Stimulated activated naive CD8-positive, alpha-beta T cell treated with anti-CD3 and anti-CD28 coated beads, Interleukin-15, Interleukin-2, amounts not matched to agents 100 ng/mL and 50 ng/mL, for 24 hours (primary cell): ENCODE measurements at regions not wholly inside any gene's neighbourhood (a gene's known extent, or its start where the extent isn't known, plus 50 kb on each side); places are given as distances from the start of the nearest gene placed in this dataset.

ENCODE experiments used
- H3K27ac Mint-ChIP-seq: one replicate; pipeline ENCODE4 v1.8.0; 2021; ENCODE audit warnings: mild to moderate bottlenecking, mixed read lengths
- H3K27me3 Mint-ChIP-seq: one replicate; pipeline ENCODE4 v1.8.0; 2021; ENCODE audit warnings: mixed read lengths
- H3K36me3 Mint-ChIP-seq: one replicate; pipeline ENCODE4 v1.8.0; 2021; ENCODE audit warnings: low read depth, mixed read lengths
- H3K4me1 Mint-ChIP-seq: one replicate; pipeline ENCODE4 v1.8.0; 2021; ENCODE audit warnings: low read depth, mixed read lengths
- H3K4me3 Mint-ChIP-seq: one replicate; pipeline ENCODE4 v1.8.0; 2021; ENCODE audit warnings: mild to moderate bottlenecking, mixed read lengths
- H3K9me3 Mint-ChIP-seq: one replicate; pipeline ENCODE4 v1.8.0; 2021; ENCODE audit warnings: mixed read lengths

DNA sequence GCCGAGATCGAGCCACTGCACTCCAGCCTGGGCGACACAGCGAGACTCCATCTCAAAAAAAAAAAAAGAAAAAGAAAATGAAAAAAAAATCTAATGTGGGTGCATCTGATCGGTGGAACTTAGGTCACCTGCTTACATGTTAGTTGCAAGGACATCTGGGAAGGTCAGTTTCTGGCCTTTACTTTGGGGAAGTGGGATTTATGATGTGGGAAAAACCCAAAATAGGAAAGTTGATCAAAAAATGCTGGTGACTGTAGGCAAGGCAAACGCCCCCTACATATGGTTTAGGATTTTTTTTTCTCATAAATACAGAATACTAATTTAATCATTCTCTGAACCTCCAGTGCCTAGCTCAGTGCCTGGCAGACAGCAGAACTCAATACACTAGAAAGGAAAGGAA lies 69.2 kb upstream of the PIM1 start:
- Mint-ChIP-seq H3K4me3 (no peak overlapping the region), H3K9me3 (no peaks in the 10 kb centered on the region), H3K27me3 (no peaks in the 10 kb centered on the region), H3K36me3 (no peaks in the 10 kb centered on the region), H3K27ac (peak overlapping the region; percentile 26), H3K4me1 (peaks cover 29% of the 10 kb centered on the region)

DNA sequence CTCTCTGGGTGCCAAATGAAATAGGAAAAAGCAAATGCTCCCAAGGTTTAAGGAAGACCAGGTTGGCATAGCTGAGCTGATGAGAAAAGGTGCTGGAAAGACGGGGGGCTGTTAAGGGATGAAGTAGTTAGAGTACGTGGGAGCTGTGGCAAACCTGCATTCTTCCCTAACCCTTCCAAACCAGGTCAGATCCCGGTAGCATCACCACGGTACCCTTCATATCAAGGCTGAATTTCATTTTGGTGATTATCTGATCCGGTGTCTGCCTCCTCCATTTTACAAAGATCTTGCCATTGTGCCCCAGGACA lies 68.0 kb upstream of the PIM1 start:
- Mint-ChIP-seq H3K27me3 (no peaks in the 10 kb centered on the region), H3K27ac (peak overlapping the region; percentile 74), H3K4me3 (peak overlapping the region; percentile 50), H3K4me1 (peaks cover 31% of the 10 kb centered on the region), H3K36me3 (no peaks in the 10 kb centered on the region), H3K9me3 (no peaks in the 10 kb centered on the region)

DNA sequence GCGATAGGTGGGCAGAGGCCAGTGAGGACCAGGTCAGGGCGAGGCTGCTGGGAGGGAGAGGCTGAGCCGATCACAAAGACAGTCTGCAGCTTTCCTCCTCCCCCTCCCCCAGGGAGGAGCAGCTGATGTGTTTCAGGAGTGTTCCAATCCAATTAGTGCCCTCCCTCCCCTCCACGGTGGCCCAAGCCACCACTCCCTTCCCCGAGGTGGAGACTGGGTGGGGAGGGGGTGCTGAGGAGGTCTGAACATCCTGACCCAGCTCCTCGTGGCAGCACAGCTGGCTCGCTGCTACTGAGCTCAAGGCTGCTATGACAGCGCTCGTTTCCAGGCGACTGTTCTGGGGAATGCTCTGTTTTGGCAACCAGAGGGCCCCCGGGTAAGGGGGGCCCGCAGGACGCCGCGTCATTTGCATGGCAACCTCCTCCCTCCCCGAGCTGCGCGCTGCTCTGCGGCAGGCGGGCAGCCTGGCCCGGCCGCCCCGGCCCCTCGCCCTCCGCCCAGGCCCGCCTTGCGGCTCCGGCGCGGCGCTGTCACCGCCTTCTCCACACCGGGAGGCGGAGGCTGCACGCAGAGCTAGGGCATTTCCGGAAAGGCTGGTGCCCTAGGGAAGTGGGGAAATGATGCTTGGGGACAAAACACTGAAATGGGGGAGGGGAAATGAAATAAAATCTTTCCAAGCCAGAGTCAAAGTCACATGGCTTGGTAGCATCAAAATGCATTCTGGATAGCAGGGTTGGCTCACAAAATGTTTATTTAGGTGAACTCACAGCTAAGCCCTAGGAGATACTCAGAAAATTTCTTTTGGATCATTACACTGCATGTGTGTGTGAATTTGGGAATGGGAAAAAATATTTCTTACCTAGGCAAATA lies 67.4 kb upstream of the PIM1 start:
- Mint-ChIP-seq H3K4me3 (peak overlapping the region; percentile 76), H3K4me1 (peaks cover 36% of the 10 kb centered on the region)

DNA sequence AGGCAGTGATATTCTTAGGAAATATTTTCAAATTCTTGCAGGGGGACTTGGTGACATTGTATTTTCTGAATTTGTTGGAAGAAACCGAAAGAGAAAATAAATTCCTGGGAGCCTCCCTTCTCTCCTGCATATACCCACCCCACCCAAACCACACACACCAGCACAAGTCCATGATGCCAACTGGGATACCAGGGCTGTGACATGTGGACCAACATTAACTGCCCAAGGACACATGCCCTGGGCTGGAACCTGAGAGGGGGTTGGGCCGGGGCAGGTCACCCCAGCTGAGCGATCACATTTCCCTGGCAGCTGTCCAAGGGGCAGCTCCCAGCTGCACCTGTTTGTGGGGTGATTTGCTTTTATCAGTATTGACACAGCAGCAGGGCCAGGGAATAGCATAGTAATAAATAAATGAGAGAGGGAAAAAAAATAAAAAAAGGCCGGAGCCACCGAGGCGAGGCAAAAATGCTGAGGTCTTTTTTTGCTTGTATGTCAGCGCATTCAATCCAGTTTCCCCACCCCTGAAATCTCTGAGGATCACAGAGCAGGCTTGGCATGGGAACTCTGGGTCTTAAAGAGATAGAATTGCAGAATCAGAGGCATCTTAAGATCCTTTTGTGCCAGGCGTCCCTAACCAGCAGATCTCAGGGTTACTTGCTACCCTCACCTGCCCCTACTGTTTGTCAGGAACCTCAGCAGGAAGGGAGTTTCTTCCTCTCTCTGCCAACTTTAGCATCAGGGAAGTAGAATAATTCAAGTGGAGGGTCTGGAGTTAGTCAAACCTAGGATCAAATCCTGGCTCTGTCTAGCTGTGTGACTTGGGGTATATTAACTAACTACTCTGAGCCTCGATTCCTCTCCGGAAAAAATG lies 66.5 kb upstream of the PIM1 start:
- peak overlapping the region; percentile 76 for H3K27ac Mint-ChIP-seq
- no peaks in the 10 kb centered on the region for H3K9me3 Mint-ChIP-seq
- H3K4me1 Mint-ChIP-seq = peaks cover 36% of the 10 kb centered on the region
- no peaks in the 10 kb centered on the region for H3K27me3 Mint-ChIP-seq
- H3K4me3 Mint-ChIP-seq = peak overlapping the region; percentile 76
- no peaks in the 10 kb centered on the region for H3K36me3 Mint-ChIP-seq

More for the DNA sequence above, 67.4 kb upstream of the PIM1 start:
- Mint-ChIP-seq H3K27me3 (no peaks in the 10 kb centered on the region), H3K9me3 (no peaks in the 10 kb centered on the region), H3K36me3 (no peaks in the 10 kb centered on the region), H3K27ac (peak overlapping the region; percentile 76)

DNA sequence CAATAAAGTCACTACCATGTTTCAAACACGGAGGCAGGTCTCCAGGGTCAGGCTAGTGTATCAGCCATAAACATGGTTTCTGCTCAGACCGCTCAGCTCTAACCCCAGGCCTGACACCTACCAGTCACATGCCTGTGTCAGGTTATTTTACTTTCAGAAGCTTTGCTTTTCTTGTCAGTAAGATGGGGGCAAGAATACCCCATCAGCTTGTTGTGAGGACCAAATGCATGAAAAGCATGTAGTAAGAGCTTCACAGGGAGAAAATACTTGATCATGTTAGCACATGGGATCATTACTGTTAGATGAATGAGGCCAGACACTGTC lies 65.2 kb upstream of the PIM1 start:
- Mint-ChIP-seq H3K4me3 (no peak overlapping the region), H3K36me3 (no peaks in the 10 kb centered on the region), H3K9me3 (no peaks in the 10 kb centered on the region), H3K4me1 (peaks cover 36% of the 10 kb centered on the region), H3K27ac (no peak overlapping the region), H3K27me3 (no peaks in the 10 kb centered on the region)

DNA sequence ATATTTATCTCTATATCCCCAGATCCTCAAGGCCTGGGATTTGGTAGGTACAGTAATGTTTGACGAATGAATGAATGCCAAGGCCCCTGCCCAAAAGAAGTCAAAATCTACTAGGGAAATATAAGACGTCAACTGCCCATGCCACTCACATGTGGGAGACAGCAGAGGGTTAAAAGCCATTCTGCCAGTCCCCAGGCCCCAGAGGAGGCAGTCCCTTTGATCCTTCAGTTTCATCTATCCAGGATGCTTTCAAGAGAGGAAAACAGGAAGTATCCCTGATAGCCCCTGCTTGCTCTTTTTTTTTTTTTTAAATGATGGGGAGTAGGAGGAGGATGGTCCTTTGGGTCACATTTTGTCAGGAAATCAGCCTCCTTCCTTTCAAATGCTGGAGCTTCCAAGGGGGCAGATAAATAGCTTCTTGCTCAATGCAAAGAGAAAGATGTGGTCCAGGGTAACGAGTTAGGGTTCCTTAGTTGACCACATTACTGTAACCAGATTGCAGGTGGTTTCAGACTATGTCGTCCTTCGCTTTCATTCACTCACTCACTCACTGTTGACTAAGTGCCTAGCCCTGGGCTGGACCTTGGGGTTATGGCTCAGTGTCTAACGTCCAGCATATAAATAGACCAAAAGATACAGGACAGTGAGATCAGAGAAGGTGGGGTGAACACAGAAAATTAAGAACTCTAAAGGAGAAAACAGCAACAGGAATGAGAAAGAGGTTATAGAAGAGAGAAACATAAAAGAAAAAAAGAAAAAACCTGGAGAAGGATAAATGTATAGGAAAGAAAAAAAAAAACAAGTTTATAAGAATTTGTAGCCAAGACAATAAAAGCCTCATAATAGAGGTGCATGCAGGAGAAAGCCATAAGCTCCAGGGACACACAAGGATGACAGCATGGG lies 64.6 kb upstream of the PIM1 start:
- peaks cover 41% of the 10 kb centered on the region for H3K4me1 Mint-ChIP-seq
- no peaks in the 10 kb centered on the region for H3K36me3 Mint-ChIP-seq
- H3K27me3 Mint-ChIP-seq = no peaks in the 10 kb centered on the region
- H3K4me3 Mint-ChIP-seq = no peak overlapping the region
- H3K9me3 Mint-ChIP-seq = no peaks in the 10 kb centered on the region
- H3K27ac Mint-ChIP-seq = no peak overlapping the region

DNA sequence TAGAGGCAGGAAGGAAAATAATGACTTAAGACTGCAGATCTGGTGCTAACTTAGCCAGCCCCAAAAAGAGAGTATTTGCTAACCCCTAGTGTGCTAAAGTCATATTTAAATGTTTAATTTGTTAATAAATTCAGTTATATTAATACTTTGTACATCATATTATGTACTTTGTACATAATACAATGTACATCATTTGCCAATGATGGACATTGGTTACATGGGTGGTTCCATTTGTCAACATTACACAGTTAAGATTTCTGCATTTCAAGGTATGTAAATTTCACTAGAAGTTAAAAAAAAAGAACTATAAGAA lies 63.9 kb upstream of the PIM1 start:
- Mint-ChIP-seq H3K27me3 (no peaks in the 10 kb centered on the region), H3K27ac (no peak overlapping the region), H3K4me1 (peaks cover 43% of the 10 kb centered on the region)

DNA sequence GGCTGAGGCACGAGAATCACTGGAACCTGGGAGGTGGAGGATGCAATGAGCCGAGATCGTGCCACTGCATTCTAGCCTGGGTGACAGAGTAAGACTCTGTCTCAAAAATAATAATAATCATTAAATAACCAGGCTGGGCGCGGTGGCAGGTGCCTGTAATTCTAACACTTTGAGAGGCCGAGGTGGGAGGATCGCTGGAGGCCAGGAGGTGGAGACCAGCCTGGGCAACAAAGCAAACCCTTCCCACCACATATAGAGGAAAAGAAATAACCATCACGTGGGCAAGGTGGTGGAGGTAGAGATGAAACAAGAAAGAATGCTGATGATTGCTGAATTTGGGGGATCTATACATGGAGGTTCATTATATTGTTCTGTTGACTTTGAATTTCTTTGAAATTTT lies 63.4 kb upstream of the PIM1 start:
- H3K4me3 Mint-ChIP-seq = no peak overlapping the region
- H3K27me3 Mint-ChIP-seq = no peaks in the 10 kb centered on the region
- no peak overlapping the region for H3K27ac Mint-ChIP-seq
- H3K9me3 Mint-ChIP-seq = no peaks in the 10 kb centered on the region
- H3K36me3 Mint-ChIP-seq = no peaks in the 10 kb centered on the region
- peaks cover 42% of the 10 kb centered on the region for H3K4me1 Mint-ChIP-seq

More for the DNA sequence above, 63.9 kb upstream of the PIM1 start:
- Mint-ChIP-seq H3K4me3 (no peak overlapping the region), H3K9me3 (no peaks in the 10 kb centered on the region), H3K36me3 (no peaks in the 10 kb centered on the region)

DNA sequence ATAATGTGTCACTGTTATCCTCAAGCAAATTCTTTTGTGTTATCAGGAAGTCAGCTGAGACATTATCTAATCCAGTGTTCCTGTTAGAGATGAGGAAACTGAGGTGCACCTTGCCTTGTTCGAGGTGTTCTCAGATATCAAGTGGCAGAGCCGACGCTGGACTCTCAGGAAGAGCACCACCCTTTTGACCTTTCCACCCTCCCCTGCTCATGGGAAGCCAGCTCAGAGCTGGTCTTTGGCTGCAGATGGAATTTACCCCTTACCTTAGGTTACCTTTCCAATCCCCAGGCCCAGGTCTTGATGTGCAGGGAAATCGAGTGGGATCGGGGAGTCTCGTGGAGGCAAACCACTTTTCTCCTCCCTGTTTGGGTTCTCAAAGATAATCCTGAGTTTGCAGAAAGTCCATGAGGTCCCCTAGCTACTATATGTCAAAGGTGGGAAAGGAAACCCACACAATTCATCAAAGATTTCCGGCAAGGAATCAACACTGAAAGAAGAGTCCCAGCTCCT lies 62.9 kb upstream of the PIM1 start:
- Mint-ChIP-seq H3K27me3 (no peaks in the 10 kb centered on the region), H3K4me1 (peaks cover 38% of the 10 kb centered on the region), H3K9me3 (no peaks in the 10 kb centered on the region), H3K4me3 (no peak overlapping the region), H3K27ac (no peak overlapping the region), H3K36me3 (no peaks in the 10 kb centered on the region)

DNA sequence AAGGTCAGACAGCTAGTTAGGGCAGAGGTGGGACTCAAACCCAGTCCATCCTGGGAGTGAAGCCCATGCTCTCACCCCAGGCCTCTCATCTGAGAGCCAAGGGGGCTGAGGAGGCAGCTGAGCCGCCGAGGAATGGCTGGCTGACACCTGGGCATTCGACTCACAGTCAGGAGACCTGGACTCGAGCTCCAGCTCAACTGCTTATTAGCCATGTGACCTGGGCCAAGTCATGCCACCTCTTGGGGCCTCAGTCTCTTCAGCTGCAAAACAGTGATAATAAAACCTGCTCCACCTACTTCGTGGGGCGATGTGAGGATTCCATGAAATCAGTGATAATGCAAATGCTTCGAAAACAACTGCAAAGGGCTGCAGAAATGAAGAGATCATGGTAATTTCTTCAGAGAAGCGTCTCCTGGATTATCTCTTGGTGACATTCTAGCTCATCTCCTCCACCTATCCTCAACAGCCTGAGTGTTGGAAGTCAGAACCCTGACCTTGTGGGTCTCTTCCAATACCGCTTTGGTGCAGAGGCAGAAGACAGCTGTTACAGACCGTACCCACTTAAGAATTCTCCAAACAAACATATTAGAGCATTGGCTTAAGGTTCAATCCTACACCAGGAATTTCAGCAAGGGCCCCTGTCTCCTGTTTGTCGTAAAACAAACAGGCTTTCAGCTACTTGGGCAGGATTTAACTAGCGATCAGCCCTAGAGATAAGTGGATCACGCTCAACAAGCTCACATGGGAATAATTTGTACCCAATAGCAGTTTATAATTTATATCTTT lies 60.0 kb upstream of the PIM1 start:
- H3K9me3 Mint-ChIP-seq = no peaks in the 10 kb centered on the region
- no peak overlapping the region for H3K4me3 Mint-ChIP-seq
- H3K4me1 Mint-ChIP-seq = peaks cover 20% of the 10 kb centered on the region
- no peaks in the 10 kb centered on the region for H3K27me3 Mint-ChIP-seq
- H3K27ac Mint-ChIP-seq = peak overlapping the region; percentile 18
- H3K36me3 Mint-ChIP-seq = no peaks in the 10 kb centered on the region

DNA sequence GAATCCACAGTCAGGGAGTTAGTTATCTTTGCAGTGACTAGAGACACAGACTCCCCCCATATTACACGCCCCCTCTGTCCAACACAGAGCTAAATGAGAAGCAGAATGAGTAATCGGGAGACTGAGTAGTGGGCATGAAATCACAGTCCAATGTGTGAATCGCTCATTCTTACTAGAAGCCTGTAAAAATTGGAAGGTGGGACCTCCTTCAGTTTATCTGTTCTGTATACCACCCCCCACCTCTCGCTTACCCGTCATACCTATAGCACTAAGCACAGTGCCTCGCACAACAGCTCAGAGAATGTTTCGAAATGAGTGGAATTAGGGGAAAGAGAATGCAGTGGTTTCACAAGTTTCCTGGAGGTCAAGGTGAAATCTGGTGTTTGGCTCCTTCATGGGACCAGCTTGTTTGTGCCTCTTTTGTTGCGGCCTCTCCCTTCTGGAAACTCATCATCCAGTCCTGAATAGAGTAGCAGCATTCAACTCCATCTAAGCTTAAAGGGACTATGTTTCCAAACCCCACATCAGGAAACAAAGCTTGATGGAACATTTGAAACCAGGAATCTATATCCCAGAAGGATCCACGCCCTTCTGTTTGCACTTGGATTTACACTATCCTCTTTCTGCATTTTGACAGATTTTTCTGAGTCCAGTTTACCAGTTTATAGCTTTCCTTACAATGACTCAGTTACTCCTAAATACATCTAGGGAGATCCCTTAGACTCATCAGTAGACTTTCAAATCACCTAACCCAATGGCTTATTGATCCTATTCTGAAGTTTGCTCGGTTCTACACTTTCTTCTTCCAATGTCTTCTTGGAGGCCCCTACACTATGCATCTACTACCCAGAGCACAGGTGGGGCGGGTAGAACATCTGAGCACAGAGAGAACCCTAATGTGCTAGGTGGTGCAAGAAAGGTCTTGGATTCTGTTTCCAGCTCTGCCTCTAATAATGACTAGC lies 59.2 kb upstream of the PIM1 start:
- H3K36me3 Mint-ChIP-seq = no peaks in the 10 kb centered on the region
- H3K4me1 Mint-ChIP-seq = peaks cover 20% of the 10 kb centered on the region
- H3K27me3 Mint-ChIP-seq = no peaks in the 10 kb centered on the region
- no peaks in the 10 kb centered on the region for H3K9me3 Mint-ChIP-seq
- peak overlapping the region; percentile 18 for H3K27ac Mint-ChIP-seq
- no peak overlapping the region for H3K4me3 Mint-ChIP-seq

DNA sequence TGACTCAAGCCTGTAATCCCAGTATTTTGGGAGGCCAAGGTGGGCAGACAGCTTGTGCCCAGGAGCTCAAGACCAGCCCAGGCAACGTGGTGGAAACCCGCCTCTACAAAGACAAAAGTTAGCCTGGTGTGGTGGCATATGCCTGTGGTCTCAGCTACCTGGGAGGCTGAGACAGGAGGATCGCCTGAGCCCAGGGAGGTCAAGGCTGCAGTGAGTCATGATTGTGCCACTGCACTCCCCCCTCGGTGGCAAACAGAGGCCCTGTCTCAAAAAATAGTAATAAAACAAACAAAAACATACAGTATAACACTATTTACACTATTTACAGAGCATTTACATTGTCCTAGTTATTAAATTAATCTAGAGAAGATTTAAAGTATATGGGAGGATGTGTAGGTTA lies 56.0 kb upstream of the PIM1 start:
- no peak overlapping the region for H3K27ac Mint-ChIP-seq
- H3K9me3 Mint-ChIP-seq = no peaks in the 10 kb centered on the region
- peaks cover 13% of the 10 kb centered on the region for H3K4me1 Mint-ChIP-seq
- no peak overlapping the region for H3K4me3 Mint-ChIP-seq
- H3K27me3 Mint-ChIP-seq = no peaks in the 10 kb centered on the region
- H3K36me3 Mint-ChIP-seq = no peaks in the 10 kb centered on the region

DNA sequence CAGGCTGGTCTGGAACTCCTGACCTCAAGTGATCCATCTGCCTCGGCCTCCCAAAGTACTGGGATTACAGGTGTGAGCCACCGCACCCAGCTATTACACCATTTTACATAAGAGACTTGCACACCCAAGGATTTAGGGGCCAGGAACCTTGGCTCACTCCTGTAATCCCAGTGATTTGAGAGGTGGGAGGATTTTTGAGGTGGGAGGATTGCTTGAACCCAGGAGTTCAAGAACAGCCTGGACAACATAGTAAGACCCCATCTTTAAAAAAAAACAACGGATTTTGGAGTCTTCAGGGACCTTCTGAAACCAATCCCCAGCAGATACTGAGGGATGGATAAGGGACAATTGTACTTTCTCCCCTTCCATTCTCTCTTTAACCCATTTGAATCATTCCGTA lies 55.3 kb upstream of the PIM1 start:
- H3K27me3 Mint-ChIP-seq = no peaks in the 10 kb centered on the region
- peaks cover 17% of the 10 kb centered on the region for H3K4me1 Mint-ChIP-seq
- no peak overlapping the region for H3K4me3 Mint-ChIP-seq
- no peaks in the 10 kb centered on the region for H3K36me3 Mint-ChIP-seq
- H3K9me3 Mint-ChIP-seq = no peaks in the 10 kb centered on the region
- no peak overlapping the region for H3K27ac Mint-ChIP-seq
